HepG2 (cell line): ENCODE measurements at regions not wholly inside any gene's neighbourhood (a gene's known extent, or its start where the extent isn't known, plus 50 kb on each side); places are given as distances from the start of the nearest gene placed in this dataset.

Experiments used
- ATF3 ChIP-seq: sonication (generic); formaldehyde crosslinking; IDR thresholded peaks from 2 replicates; pipeline ENCODE4 v1.4.0; 2020; ENCODE audit warnings: missing genetic modification reagents
- CTCF ChIP-seq: sonication (generic); formaldehyde crosslinking; IDR thresholded peaks from 2 replicates; pipeline ENCODE4 v1.5.0; 2020; ENCODE audit warnings: mild to moderate bottlenecking, missing genetic modification reagents, moderate library complexity
- E2F5 ChIP-seq: sonication (generic); formaldehyde crosslinking; conservative IDR thresholded peaks from 2 replicates; pipeline ENCODE4 v1.4.0; 2020; ENCODE audit warnings: missing genetic modification reagents
- EHMT2 ChIP-seq: fragments of 200-600 bp; sonication (generic); IDR thresholded peaks from 2 replicates; pipeline ENCODE4 v1.7.0; 2017; ENCODE audit warnings: antibody characterized with exemption, low read depth, low read length, borderline replicate concordance
- ESRRA ChIP-seq: sonication (generic); formaldehyde crosslinking; IDR thresholded peaks from 2 replicates; pipeline ENCODE4 v1.5.1; 2020; ENCODE audit warnings: mild to moderate bottlenecking, low read depth, missing genetic modification reagents
- GABPA ChIP-seq, 2 experiments: IDR thresholded peaks; 2 replicates each; pipeline ENCODE4 v1.6.1; 2011 to 2016; ENCODE audit warnings: low read depth in 2 of 2, low read length in 1 of 2, missing biosample characterization in 1 of 2, missing genetic modification characterization in 1 of 2
- JARID2 ChIP-seq: sonication (generic); formaldehyde crosslinking; IDR thresholded peaks from 2 replicates; pipeline ENCODE4 v1.8.1; 2023; ENCODE audit warnings: missing genetic modification reagents, inconsistent platforms; ENCODE audit not compliant: insufficient replicate concordance
- NR1H2 ChIP-seq: sonication (generic); formaldehyde crosslinking; IDR thresholded peaks from 2 replicates; pipeline ENCODE4 v1.8.1; 2022; ENCODE audit warnings: low read depth, missing genetic modification reagents, borderline replicate concordance
- PHF21A ChIP-seq: sonication (generic); formaldehyde crosslinking; IDR thresholded peaks from 2 replicates; pipeline ENCODE4 v1.5.0; 2020; ENCODE audit warnings: mild to moderate bottlenecking, missing genetic modification reagents
- POLR2AphosphoS5 ChIP-seq: IDR thresholded peaks from 2 replicates; pipeline ENCODE4 v1.6.1; 2012; ENCODE audit warnings: low read depth, low read length
- TRIM24 ChIP-seq: sonication (generic); formaldehyde crosslinking; IDR thresholded peaks from 2 replicates; pipeline ENCODE4 v1.8.0; 2022; ENCODE audit warnings: mild to moderate bottlenecking, missing genetic modification reagents
- ZNF878 ChIP-seq: sonication (generic); formaldehyde crosslinking; IDR thresholded peaks from 2 replicates; pipeline ENCODE4 v1.8.1; 2023; ENCODE audit warnings: mild to moderate bottlenecking, missing genetic modification reagents, moderate library complexity

GRCh38 chr21:38925923-38926322 is 120.2 kb downstream of the ETS2 start:
- TF ChIP-seq CTCF = no peak
- no peak for TF ChIP-seq JARID2
- TF ChIP-seq PHF21A (CRISPR knock-in tag) = no peak
- TF ChIP-seq NR1H2 (CRISPR knock-in tag) = no peak
- no peak for TF ChIP-seq POLR2AphosphoS5
- TF ChIP-seq EHMT2 = no peak
- TF ChIP-seq ESRRA = no peak
- TF ChIP-seq GABPA (IDR thresholded peaks at IDR 0.05; ENCODE audit: low read depth, low read length) = no peak
- no peak for TF ChIP-seq GABPA (CRISPR knock-in tag; IDR thresholded peaks at IDR 0.05; ENCODE audit: low read depth)
- no peak for TF ChIP-seq E2F5 (CRISPR knock-in tag)
- TF ChIP-seq TRIM24 = no peak
- TF ChIP-seq ATF3 (CRISPR knock-in tag) = no peak
- TF ChIP-seq ZNF878 (CRISPR knock-in tag) = no peak
